HG02678 (cell line): ENCODE measurements at regions not wholly inside any gene's neighbourhood (a gene's known extent, or its start where the extent isn't known, plus 50 kb on each side); places are given as distances from the start of the nearest gene placed in this dataset.
A peak's percentile ranks its signal among the peaks of the same experiment; 100 is the strongest.
"Not testable (repeated sequence)": the region's sequence is repeated elsewhere in the genome, so short reads cannot be mapped to it uniquely, and the experiment has no call there.

Source experiments
- ATAC-seq: cut with Tn5 transposase; IDR thresholded peaks from one replicate; pipeline ENCODE4 v1.9.1; 2021; ENCODE audit warnings: mild to moderate bottlenecking, moderate library complexity; ENCODE audit not compliant: unreplicated experiment

DNA sequence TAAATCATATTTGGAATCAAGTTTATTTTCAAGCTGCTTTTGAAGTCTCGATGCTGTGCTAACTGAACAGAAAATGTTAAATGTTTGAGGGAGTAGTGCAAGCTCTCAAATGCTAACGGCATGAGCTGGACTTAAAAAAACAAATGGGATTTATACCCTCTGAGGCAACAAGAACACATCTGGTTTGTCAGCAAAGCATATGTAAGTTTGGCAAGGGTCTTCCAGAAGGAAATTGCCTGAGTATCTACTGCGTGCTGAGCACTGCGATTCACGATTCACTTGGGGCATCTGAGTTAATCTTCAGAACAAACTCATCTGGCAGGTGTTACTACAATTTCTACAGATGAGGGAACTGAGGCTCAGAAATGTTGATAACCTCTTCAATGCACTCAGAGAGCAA lies 98.4 kb upstream of the C9orf72 start:
- ATAC-seq: no peak

DNA sequence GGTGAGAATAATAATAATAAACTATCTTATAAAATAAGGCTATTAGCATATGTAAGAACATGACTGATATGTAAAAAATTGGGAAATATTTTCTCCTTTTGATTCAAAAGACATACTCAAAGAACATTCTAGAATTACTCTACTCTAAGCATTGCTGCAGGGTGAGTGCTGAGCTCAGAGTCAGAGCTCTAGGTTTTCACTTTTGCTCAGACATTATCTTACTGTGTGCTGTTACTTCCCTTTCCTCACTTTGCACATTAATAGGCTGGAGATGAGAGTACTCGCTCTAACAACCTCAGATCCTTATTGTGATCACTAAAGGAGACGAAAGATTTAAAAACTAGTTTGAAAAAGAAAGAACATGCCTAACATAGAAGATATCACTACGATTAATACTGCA lies 99.4 kb upstream of the C9orf72 start:
- no peak for ATAC-seq

DNA sequence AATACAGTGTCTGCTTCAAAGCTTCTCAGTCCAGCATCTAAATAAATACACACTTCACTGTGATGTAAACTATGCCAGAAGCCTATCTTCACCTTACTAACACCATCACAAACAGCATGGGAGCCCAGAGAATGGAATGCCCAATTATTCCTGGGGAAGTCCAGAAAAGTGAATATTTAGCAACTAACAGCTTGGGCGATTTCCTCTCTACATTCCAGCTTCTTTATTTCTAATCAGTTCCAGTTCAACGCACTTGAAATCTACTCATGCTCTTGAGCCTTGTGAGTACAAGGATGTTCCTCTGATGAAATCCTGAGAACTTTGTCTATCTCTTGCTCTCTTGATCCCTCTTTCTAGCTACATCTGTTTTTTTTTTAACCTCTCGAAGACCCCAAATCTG lies 100.4 kb upstream of the C9orf72 start:
- no peak for ATAC-seq

DNA sequence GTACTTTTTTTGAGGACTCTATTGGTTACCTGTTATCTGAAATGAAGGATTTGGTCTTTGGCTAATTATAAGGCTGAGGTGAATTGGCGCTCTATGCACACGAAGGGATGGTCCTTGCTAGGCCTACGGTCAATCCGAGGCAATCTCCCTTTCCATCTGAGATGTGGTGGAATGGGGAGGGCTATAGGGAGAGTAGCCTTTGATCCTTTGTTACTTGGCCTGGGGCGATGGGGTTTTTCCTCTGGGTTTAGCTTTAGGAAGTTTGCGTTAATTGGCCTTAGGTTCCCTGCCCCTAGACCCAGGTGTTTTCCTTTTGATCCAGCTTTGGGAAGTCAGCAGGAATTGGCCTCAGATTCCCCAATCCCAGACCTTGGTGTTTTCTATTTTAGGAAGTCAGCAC lies 102.1 kb upstream of the C9orf72 start:
- no peak for ATAC-seq

DNA sequence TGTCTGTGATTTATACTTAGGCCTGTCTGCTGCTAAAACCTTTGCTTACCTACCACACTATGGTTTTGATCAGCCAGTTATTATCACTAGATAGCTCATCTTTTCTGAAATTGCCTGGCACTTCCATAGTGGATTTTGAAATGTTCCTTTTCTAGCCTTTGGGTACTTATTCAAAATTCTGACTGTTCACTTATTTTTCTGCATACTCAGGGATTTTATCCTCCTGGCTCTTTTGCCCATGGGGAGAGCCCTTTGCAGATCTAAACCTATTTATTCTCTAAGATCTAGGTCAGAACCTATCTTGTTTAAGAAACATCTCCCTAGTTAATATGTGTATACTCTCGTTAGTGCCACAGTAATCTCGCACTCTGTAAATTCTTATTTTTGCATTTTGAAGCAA lies 103.5 kb upstream of the C9orf72 start:
- no peak for ATAC-seq

DNA sequence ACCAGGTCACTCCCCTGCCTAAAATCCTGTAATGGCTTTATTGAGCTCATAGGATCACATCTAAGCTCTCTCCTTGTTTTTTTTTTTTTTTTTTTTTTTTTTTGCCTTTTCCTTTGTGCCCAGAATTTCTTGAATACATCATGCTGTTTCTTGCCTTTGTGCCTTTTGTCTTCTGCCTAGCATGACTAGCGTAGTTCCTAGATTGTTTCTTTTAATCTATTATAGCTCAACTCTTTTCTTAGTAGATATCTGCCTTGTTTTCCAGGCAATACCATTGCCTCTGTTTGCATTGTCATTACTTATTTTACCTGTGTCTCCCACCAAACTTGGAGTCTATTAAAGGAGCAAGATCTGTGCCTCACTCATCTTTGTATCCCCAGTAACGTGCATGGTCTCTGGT lies 106.1 kb upstream of the C9orf72 start:
- ATAC-seq: no peak

DNA sequence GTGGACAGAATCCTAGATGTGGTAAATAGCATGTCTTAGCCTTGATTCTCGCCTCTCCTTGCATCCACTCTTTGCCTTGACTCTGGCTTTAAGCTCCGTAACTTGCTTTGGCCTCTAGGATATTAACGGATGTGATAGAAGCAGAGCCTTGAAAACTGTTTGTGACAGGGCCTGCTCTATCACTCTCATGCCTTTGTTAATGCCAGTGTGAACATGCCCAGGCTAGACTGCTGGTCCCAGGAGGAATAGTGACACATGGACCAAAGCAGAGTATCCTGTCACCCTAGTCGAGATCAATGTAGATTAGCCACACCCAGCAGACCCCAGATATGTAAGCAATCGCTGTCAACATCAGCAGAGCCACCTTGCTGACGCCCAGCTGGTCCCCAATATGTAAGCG lies 109.9 kb upstream of the C9orf72 start:
- ATAC-seq: no peak

DNA sequence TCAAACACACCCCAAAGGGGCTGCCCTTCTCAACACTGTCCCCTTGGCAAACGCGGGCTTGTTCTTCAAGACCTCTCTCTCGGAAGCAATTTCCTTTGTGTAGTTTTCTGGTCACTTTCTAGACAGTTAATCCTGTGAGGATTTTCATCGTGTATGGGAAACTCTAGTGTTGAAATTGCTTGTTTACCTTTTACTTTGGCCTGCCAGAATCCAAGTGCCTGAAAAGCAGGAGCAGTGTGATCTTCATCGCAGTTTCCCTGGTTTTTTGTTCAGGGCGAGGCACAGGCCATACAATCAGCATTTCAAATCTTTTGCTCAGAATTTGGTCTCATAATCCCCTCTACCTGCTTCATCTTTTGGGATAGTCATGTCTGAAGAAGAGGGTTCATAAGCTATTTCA lies 115.7 kb upstream of the C9orf72 start:
- no peak for ATAC-seq

DNA sequence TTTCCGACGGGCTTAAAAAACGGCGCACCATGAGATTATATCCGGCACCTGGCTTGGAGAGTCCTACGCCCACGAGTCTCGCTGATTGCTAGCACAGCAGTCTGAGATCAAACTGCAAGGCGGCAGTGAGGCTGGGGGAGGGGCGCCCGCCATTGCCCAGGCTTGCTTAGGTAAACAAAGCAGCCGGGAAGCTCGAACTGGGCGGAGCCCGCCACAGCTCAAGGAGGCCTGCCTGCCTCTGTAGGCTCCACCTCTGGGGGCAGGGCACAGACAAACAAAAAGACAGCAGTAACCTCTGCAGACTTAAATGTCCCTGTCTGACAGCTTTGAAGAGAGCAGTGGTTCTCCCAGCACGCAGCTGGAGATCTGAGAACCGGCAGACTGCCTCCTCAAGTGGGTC lies 117.5 kb upstream of the C9orf72 start:
- ATAC-seq: not testable (repeated sequence)

DNA sequence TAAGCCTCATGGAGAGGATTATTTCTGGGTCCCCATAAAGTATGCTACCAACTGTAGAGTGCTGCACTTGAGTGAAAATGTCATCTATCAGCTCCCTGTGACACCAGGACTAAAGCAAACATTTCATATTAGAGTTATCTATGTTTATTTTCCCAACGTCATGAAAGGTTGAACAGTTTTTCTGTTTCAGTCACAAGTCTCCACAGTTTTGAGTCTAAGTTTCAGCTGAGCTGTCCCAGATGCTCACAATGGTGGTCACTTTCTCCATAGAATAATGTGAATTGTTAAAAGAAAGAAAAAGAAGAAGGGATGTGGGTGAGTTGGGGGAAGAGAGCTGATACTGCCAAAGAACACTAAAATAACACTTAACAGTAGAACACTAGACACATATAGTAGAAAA lies 126.3 kb upstream of the C9orf72 start:
- ATAC-seq: no peak

DNA sequence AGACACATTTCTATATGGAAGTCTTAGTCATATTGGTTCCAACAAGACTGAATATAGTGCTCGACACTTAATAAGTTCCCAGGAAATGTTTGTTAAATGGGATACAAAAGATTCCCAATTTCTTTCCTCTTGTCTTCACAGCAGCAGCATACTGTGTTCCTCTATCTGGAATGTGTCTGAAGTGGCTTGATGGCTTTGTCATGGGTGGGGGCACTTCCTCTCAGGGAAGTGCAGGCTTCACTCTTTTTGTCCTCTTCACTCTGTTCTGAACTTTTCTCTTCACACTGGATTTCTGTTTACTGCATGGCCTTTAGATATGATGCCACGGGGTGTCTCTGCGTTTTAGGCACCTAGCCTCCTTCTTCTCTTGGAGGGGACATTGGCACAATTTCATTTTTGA lies 127.7 kb upstream of the C9orf72 start:
- no peak for ATAC-seq

DNA sequence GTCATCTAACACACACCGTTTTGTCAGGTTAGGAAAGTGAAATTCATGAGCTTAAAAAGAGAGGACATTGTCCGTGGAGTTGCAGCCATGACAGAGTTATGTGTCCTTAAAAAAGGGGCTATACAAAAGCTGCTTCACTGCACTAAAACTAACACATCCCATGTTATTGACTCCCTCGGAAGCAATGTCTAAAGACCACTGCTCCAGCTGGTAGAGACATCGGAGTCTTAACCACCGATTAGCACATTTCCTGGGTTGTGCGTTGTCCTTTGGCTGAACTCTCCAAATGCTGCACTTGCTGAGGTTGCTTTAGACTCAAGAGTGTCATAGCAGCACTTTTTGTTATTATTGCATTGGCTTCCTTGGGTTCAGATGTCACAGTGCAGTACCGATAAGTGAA lies 128.3 kb upstream of the C9orf72 start:
- ATAC-seq: no peak

DNA sequence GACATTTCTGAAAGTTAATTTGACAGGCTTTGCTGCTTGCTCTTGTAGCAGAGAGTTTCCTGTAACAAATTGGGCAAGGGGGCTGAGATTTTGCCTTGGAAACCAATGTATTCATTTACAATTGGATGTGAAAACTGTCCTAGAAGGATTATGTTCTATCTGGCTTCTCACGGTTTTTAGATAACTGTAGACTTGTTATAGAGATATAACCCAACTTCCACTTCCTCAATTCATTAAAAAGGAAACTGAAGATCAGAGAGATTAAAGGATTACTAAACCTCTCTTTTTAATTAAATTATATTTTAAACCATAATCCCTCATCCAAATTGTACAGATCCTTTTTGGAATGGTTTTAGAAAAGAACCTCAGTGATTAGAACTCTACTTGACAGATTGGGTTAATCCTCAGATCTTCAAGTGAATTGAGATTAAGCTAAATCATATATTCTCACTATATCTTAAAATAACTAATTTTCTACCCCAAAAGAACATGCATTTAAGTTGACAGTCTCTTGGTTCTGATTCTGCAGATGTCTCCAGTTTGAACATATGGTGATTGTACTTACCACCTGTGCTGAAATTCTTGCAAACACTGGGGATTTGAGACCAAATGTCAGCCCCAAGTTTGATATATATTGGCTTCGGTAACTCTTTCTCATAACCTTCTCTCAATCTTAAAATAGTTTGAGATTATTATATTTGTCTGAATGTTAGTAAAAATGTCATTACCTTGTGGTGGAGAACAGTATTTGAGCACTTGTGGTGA lies 130.1 kb upstream of the C9orf72 start:
- ATAC-seq: no peak

DNA sequence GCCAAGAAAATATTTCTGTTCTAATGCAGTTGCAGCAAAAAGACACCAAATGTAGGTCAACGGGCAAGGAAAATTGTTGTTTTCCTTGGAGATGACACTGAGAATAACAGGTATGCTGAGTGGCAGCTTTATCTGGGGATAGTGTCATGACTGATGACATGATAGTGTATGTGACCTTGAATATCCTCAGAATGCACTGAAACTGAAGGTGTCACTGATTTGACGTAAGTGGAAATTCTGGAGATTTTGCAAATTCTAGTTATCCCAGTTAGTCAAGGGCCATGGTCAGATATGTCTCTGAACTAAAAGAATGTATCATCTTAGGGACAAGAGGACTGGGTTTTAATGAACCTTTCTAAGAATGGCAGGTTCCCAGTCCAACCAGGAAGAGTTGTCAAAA lies 138.0 kb upstream of the C9orf72 start:
- ATAC-seq: no peak

DNA sequence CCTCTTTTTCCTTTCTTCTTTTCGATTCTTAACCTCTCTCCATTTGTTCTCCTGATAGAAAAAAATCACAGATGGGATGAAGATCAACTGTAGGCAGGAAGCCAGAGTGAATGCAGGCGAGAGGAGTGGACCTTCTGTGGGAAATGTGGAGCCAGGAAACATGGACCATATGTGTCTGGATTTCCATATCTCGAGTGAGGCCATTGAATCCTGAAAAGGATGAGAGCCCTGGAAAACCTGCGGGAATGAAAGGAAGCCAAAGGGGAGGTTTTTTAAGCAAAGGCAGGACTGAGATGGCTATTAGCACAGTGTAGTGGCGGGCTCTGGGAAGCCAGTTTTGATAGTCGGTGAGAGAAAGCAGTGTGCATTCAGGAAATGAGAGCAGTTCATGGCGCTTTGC lies 139.5 kb upstream of the C9orf72 start:
- ATAC-seq: no peak

DNA sequence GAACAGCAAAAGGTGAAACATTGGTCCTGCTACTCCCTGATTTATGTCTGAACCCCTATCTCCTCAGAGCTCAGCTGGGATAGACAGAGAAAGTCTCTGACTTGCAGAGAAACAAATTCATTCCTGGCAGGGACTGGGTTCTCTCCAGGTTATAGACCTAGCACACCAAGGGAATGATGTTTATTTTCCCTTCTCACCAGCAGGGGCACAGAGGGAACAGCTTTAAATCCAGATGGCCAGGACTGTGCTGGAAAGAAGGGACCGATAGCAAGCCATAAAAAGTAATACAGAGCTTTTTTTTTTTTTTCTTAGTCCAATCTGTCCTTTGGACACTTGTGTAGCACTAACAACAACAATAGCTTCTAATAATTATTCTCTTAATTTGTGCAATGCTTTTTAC lies 141.1 kb upstream of the C9orf72 start:
- ATAC-seq: no peak

DNA sequence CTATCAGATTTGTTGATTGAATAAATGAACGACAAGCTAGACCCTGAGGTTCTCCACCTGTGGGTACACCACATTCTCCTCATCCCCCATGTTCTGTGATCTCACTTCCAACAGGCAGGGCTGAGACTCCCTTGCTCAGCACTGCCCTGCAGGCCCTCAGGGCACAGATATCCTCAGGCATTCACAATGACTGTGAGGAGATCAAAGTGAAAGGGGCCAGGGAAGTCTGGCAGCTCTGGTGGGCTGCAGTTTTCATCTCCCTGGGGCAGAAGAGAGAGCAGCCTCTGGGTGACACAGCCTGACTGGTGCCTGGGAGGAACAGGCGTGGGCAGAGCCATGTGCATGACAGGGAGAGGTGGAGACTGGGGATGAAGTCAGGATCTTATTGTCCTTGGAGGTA lies 142.4 kb upstream of the C9orf72 start:
- no peak for ATAC-seq

DNA sequence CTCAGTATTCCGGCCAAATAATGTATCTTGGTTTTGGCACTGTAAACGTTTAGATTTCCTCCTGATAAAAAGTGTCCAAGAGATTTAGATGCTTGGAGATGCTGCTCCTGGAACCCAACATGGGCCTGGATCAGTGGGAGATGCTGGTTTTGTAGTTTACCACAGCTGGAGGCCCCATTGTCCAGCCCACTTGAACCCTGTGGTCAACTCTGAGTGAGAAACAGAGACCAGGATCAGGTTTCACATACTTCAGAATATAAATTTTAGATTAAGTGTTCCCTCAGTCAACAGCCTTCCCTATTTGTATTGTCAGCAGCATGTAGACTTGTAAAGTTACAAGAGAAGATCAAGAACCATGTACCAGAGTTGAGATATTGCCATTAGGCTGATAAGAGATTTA lies 144.7 kb upstream of the C9orf72 start:
- ATAC-seq: no peak

DNA sequence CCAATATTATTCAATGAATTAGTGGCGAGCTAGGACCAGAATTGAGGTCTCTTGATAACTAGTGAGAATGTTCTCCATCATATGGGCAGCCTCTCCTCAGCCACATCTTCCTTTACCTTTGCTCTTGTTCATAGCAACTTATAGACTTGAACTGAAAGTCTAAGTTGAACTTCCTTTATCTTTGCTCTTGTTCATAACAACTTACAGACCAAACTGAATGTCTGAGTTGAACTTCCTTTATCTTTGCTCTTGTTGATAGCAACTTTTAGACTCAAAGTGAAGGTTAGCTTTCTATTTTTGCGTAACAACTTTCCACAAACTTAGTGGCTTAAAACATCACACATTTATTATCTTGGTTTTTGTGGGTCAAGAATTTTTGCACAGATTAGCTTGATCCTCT lies 146.4 kb upstream of the C9orf72 start:
- no peak for ATAC-seq

DNA sequence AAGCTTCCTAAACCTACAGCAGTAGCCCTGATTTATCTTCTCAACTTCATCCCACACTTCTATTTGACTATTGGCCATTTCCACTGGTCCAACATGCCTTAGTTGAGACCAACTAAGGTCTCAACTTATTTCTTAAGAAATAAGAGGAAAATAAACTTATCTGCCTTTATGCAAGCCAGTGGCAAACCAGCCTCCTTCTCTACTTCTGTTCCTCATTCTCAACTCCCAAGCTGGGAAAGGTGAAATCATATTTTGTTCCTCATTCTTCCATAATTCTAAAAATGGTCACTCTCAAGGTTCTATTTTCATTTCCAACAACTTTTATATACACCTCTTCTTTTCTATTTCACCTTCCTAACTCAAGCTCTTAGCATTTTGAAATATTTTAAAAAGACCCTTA lies 149.6 kb upstream of the C9orf72 start:
- ATAC-seq: no peak

DNA sequence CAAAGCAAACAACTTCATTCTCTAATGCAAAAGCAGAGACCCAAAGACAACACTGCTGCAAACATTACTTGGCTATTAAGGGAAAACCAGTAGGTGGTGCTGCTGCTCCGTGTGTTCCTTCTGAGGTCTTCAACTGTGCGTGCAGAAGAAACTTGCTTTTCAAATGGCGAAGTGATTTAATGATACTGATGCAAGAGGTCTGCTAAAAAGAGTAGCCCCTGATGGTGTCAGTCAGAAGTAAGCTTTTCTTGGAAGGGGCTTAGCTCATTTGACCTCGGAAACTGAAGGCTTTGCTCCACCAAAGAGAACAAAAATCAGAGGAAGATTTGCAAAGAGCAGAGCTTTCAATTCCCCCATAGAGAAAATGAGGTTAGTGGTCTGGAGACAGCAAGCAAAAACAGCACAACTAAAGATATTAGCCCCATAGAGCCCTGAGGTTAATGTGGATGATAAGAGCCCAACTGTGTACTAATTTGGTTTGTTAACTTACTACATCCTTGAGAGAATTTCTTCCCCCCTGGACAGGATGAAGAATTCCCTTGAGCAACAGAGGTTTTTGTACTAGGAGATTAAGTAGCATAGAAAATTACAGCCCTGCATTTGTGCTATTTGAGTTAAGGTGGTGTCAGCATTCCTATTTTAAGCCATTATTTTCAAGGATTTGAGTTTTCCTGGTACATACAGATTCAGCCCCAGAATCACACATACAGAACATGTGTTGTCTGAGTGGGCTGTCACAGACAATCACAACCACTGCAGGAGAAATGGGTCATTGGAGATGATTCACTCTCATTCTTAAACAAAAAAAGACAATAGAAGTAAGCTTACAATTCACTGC lies 153.2 kb upstream of the C9orf72 start:
- peak; percentile 85 for ATAC-seq

DNA sequence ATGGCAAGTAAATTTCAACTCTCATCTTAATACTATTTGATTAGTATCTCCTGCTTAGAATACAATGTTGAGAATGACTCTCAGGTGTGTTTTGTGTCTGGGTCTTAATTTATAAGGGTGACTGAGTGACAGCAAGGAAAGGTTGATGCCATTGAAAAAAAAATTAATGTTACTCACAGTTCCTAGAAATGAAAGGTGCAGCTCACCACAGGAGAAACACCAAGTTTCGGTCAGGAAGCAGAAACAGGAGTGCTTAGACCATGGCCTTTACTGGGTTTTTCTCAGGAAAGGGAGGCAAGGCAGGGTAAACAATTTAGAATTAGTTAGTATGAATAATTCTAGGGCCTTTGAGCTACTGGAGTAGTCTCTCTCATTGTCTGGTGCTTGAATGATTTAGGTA lies 159.2 kb upstream of the C9orf72 start:
- no peak for ATAC-seq

DNA sequence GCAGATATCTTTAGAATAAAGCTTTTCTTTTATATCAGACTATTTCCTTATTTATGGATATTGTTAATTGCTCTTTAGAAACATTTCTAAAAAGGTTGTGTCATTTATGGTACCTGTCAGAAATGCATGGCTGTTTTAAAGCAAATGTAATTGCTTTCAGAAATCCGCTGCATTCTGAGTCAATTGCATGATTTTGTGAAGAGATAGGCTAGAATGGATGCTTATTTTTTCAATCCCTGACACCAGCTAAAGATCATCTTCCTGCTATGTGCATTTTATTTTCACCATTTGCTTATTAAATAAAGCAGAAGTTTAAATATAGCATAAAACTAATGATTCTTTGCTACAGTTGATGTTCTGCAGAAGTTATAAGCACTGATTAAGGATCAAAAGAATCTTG lies 170.2 kb upstream of the C9orf72 start:
- no peak for ATAC-seq
